22Rv1 (cell line): ENCODE measurements at regions not wholly inside any gene's neighbourhood (a gene's known extent, or its start where the extent isn't known, plus 50 kb on each side); places are given as distances from the start of the nearest gene placed in this dataset.

Experiments
- CTCF ChIP-seq: fragments of 450-650 bp; IDR thresholded peaks from 2 replicates; pipeline ENCODE4 v1.5.1; 2017; ENCODE audit warnings: mild to moderate bottlenecking
- ZFX ChIP-seq: fragments of 450-650 bp; IDR thresholded peaks from 2 replicates; pipeline ENCODE4 v1.6.1; 2017; ENCODE audit warnings: antibody characterized with exemption, borderline replicate concordance

GRCh38 chr2:242098034-242098433, 228.5 kb downstream of the RTP5 start:
- TF ChIP-seq CTCF = no peak
- TF ChIP-seq ZFX = no peak
